ENCODE measurements at regions not wholly inside any gene's neighbourhood (a gene's known extent, or its start where the extent isn't known, plus 50 kb on each side); places are given as distances from the start of the nearest gene placed in this dataset.

DNA sequence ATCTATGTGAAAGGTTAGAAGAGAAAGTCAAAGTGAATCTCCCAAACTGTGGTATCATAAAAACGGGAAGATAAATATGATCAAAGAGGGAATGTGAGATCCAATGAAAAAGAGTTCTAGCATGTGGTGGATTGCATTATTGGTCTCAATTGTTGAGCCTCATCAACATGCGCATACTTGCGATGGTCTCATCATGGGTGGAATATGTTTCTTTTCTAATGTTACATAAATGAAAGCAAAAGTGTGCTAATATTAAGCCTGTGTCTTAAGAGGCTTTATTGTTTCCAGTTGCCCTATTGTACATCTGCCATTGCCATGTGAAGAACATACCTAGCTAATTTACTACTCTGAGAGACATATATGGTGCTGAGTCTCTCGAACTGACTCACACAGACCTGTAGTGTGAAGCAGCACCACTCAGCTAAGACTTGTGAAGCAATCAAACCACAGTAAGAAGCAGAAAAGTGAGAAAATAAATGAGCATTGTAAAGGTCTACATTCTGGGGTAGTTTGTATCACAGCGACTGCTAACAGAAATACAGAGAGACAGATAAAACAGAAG, 645.5 kb upstream of the PCDH15 start:
- no peak overlapping the region for H2BK120ac ChIP-seq (replicated peaks; ENCODE audit: low read depth, low read length)
- H3K9me3 ChIP-seq (ENCODE audit: insufficient read depth in 2 of 2, low read depth in 1 of 2, low read length in 1 of 2): peaks cover 0 to 4% of the 10 kb centered on the region in 2 experiments; a peak in 1 of 4 replicates
- no peak overlapping the region for H3K4me3 ChIP-seq (ENCODE audit: extremely low read depth in 1 of 4, insufficient read depth in 2 of 4, low read depth in 3 of 4, low read length in 4 of 4)
- CTCF ChIA-PET (ENCODE audit: partially characterized antibody): no interaction called here
- no peak overlapping the region for H4K8ac ChIP-seq (ENCODE audit: extremely low read depth, insufficient read depth, low read length)
- H2BK5ac ChIP-seq (ENCODE audit: low read depth, low read length): no peak overlapping the region
- TF ChIP-seq EGR1 (IDR thresholded peaks at IDR 0.05; ENCODE audit: borderline replicate concordance, low read depth, low read length) (no peak), USF2 (IDR thresholded peaks at IDR 0.05; ENCODE audit: low read length) (no peak), RXRA (IDR thresholded peaks at IDR 0.05; ENCODE audit: insufficient read depth, low read depth, low read length) (no peak), GTF2F1 (IDR thresholded peaks at IDR 0.05; ENCODE audit: borderline replicate concordance, low read depth, low read length) (no peak), POU5F1 (IDR thresholded peaks at IDR 0.05; ENCODE audit: low read depth, low read length) (no peak), MAFK (IDR thresholded peaks at IDR 0.05; ENCODE audit: low read depth, low read length) (no peak), SIN3A (conservative IDR thresholded peaks at IDR 0.05 in 1 of 2, IDR thresholded peaks at IDR 0.05 in 1 of 2; ENCODE audit: low read depth in 1 of 2, low read length in 2 of 2) (no peak), TBP (IDR thresholded peaks at IDR 0.05; ENCODE audit: low read depth, low read length) (no peak), CHD1 (IDR thresholded peaks at IDR 0.05; ENCODE audit: low read depth, low read length) (no peak), SP1 (IDR thresholded peaks at IDR 0.05; ENCODE audit: low read depth, low read length) (no peak), POLR2A (IDR thresholded peaks at IDR 0.05; ENCODE audit: control extremely low read depth in 1 of 2, low read depth in 2 of 2, low read length in 2 of 2) (no peak)
- POLR2A ChIA-PET (ENCODE audit: partially characterized antibody): no interaction called here
- H3K4me1 ChIP-seq (replicated peaks in 1 of 4; ENCODE audit: control insufficient read depth in 3 of 4, insufficient read depth in 4 of 4, low read length in 3 of 4): no peaks in the 10 kb centered on the region
- no peaks in the 10 kb centered on the region for H3K27me3 ChIP-seq (replicated peaks in 1 of 4; ENCODE audit: control insufficient read depth in 3 of 4, extremely low read depth in 1 of 4, insufficient read depth in 3 of 4, low read length in 3 of 4)
- H4K91ac ChIP-seq (replicated peaks; ENCODE audit: insufficient read length, low read length): no peak overlapping the region
- H4K20me1 ChIP-seq (replicated peaks in 1 of 2; ENCODE audit: control insufficient read depth in 1 of 2, insufficient read depth in 2 of 2, low read length in 2 of 2): no peaks in the 10 kb centered on the region
- WGBS, 2 experiments (ENCODE audit: extremely low coverage in 1 of 2, insufficient coverage in 1 of 2, insufficient read length in 1 of 2, insufficient replicate concordance in 2 of 2, low coverage in 1 of 2, low lambda C conversion rate in 2 of 2, missing lambda C conversion rate in 1 of 2): 91% methylated on average over 5 of the region's 5 CpGs; no CpG with 5 or more reads in 1 of the 2 experiments
- no peak overlapping the region for H3K18ac ChIP-seq (ENCODE audit: extremely low read depth, low read length)
- no peak overlapping the region for H2AFZ ChIP-seq (ENCODE audit: low read length)
- H3K23me2 ChIP-seq (ENCODE audit: low read depth, low read length): no peaks in the 10 kb centered on the region
- H2BK20ac ChIP-seq (ENCODE audit: low read length): no peak overlapping the region
- no peak overlapping the region for H3K27ac ChIP-seq (ENCODE audit: low read depth, low read length)
- no peaks in the 10 kb centered on the region for H3K36me3 ChIP-seq (ENCODE audit: control insufficient read depth in 2 of 4, insufficient read depth in 4 of 4, low read length in 3 of 4)
- no peak overlapping the region for H3K56ac ChIP-seq (replicated peaks; ENCODE audit: insufficient read length, low read depth, low read length)
- H4K5ac ChIP-seq (ENCODE audit: insufficient read length, low read depth, low read length): no peak overlapping the region
- H2BK15ac ChIP-seq (ENCODE audit: low read length): no peak overlapping the region
- H3K79me1 ChIP-seq (ENCODE audit: low read depth, low read length): no peaks in the 10 kb centered on the region
- no peak overlapping the region for H3K4ac ChIP-seq (replicated peaks; ENCODE audit: insufficient read length, low read depth, low read length)
- H3K4me2 ChIP-seq (ENCODE audit: insufficient read depth in 1 of 2, low read depth in 2 of 2, low read length in 2 of 2): no peak overlapping the region
- no peak overlapping the region for H3K14ac ChIP-seq (ENCODE audit: insufficient read length)
- H3K9ac ChIP-seq (replicated peaks in 1 of 4; ENCODE audit: extremely low read depth in 1 of 4, low read depth in 3 of 4, low read length in 3 of 4): no peak overlapping the region
- H3K23ac ChIP-seq (ENCODE audit: insufficient read length): no peak overlapping the region
- no peak for FAIRE-seq
- no peak for DNase-seq (ENCODE audit: low read depth in 1 of 2, low spot score in 2 of 2)
- no peak overlapping the region for H2AK5ac ChIP-seq (ENCODE audit: low read depth, low read length)
- H3K79me2 ChIP-seq (ENCODE audit: control insufficient read depth in 1 of 2, insufficient read depth in 2 of 2, low read length in 2 of 2): no peaks in the 10 kb centered on the region
- H2BK12ac ChIP-seq (ENCODE audit: low read depth, low read length): no peak overlapping the region

Measured in H1 (cell line).